GM12892 (cell line): ENCODE measurements at regions not wholly inside any gene's neighbourhood (a gene's known extent, or its start where the extent isn't known, plus 50 kb on each side); places are given as distances from the start of the nearest gene placed in this dataset.

Experiments used
- DNase-seq: peaks from one replicate; pipeline ENCODE4 v3.0.0; 2011; ENCODE audit not compliant: insufficient read length
- FAIRE-seq: peaks from 2 replicates; lab custom pipeline; 2011; peaks lifted over from hg19 to GRCh38; lab: Jason Lieb, UNC
- POLR2A ChIP-seq: IDR thresholded peaks from 2 replicates; pipeline ENCODE4 v1.6.1; 2011; ENCODE audit warnings: low read depth, low read length, control low read depth
- POLR2AphosphoS5 ChIP-seq: IDR thresholded peaks from 2 replicates; pipeline ENCODE4 v1.6.1; 2011; ENCODE audit warnings: low read depth, low read length, control low read depth
- TAF1 ChIP-seq: IDR thresholded peaks from 2 replicates; pipeline ENCODE4 v1.6.1; 2011; ENCODE audit warnings: low read depth, mild to moderate bottlenecking, control low read depth, low read length, borderline replicate concordance

- FAIRE-seq = no peak
- TF ChIP-seq TAF1 = no peak
- TF ChIP-seq POLR2AphosphoS5 = no peak
- no peak for TF ChIP-seq POLR2A
- no peak for DNase-seq
Observed at GRCh38 chr6:8659404-8660189, 224.3 kb upstream of the SLC35B3 start.

GRCh38 chr6:8658416-8658815 is 223.1 kb upstream of the SLC35B3 start:
- TF ChIP-seq POLR2A (no peak), TAF1 (no peak), POLR2AphosphoS5 (no peak)
- DNase-seq (no peak), FAIRE-seq (no peak)

GRCh38 chr6:8657522-8657921 is 222.2 kb upstream of the SLC35B3 start:
- FAIRE-seq (no peak), DNase-seq (no peak)
- TF ChIP-seq TAF1 = no peak
- TF ChIP-seq POLR2A = no peak
- no peak for TF ChIP-seq POLR2AphosphoS5

GRCh38 chr6:8655670-8656454 is 220.5 kb upstream of the SLC35B3 start:
- DNase-seq = no peak
- no peak for FAIRE-seq
- TF ChIP-seq POLR2AphosphoS5 (no peak), TAF1 (no peak), POLR2A (no peak)

GRCh38 chr6:8652710-8653109 is 217.4 kb upstream of the SLC35B3 start:
- FAIRE-seq = no peak
- DNase-seq = no peak
- TF ChIP-seq POLR2AphosphoS5 (no peak), TAF1 (no peak), POLR2A (no peak)

- FAIRE-seq (no peak), DNase-seq (no peak)
- no peak for TF ChIP-seq TAF1
Observed at GRCh38 chr6:8651998-8652397, 216.7 kb upstream of the SLC35B3 start.

GRCh38 chr6:8645212-8645611 is 209.9 kb upstream of the SLC35B3 start:
- no peak for DNase-seq
- FAIRE-seq = no peak
- TF ChIP-seq POLR2A = no peak
- TF ChIP-seq POLR2AphosphoS5 = no peak
- TF ChIP-seq TAF1 = no peak

GRCh38 chr6:8644306-8644705 is 209.0 kb upstream of the SLC35B3 start:
- TF ChIP-seq TAF1 (no peak), POLR2A (no peak), POLR2AphosphoS5 (no peak)
- DNase-seq = no peak
- no peak for FAIRE-seq

- TF ChIP-seq TAF1 = no peak
- no peak for TF ChIP-seq POLR2AphosphoS5
- TF ChIP-seq POLR2A = no peak
- no peak for FAIRE-seq
- DNase-seq = no peak
Observed at GRCh38 chr6:8642854-8643253, 207.5 kb upstream of the SLC35B3 start.

- no peak for DNase-seq
- FAIRE-seq = no peak
- TF ChIP-seq POLR2A (no peak), TAF1 (no peak), POLR2AphosphoS5 (no peak)
Observed at GRCh38 chr6:8642131-8642530, 206.8 kb upstream of the SLC35B3 start.

- DNase-seq (no peak), FAIRE-seq (no peak)
Observed at GRCh38 chr6:8639928-8640649, 204.7 kb upstream of the SLC35B3 start.

More at GRCh38 chr6:8639928-8640649, 204.7 kb upstream of the SLC35B3 start:
- TF ChIP-seq POLR2AphosphoS5 = no peak
- no peak for TF ChIP-seq POLR2A
- TF ChIP-seq TAF1 = no peak
